Transverse colon (tissue), 3 donors: ENCODE measurements at regions not wholly inside any gene's neighbourhood (a gene's known extent, or its start where the extent isn't known, plus 50 kb on each side); places are given as distances from the start of the nearest gene placed in this dataset.

ENCODE experiments used
- POLR2A ChIP-seq: fragments of 450-650 bp; IDR thresholded peaks from one replicate; pipeline ENCODE4 v1.6.1; 2016; ENCODE audit warnings: antibody characterized with exemption, mild to moderate bottlenecking, moderate library complexity
- POLR2AphosphoS5 ChIP-seq, 3 donors: sonication (generic); formaldehyde crosslinking; IDR thresholded peaks; one replicate each; pipeline ENCODE4 v1.6.1; 2016; ENCODE audit warnings: antibody characterized with exemption in 3 of 3

- TF ChIP-seq POLR2AphosphoS5 (IDR thresholded peaks at IDR 0.05) (no peak), POLR2A (no peak)
These were observed 292.9 kb upstream of the GADL1 start for GRCh38 chr3:31187380-31187779.
